ENCODE measurements at regions not wholly inside any gene's neighbourhood (a gene's known extent, or its start where the extent isn't known, plus 50 kb on each side); places are given as distances from the start of the nearest gene placed in this dataset.
A peak's percentile ranks its signal among the peaks of the same experiment; 100 is the strongest.

DNA sequence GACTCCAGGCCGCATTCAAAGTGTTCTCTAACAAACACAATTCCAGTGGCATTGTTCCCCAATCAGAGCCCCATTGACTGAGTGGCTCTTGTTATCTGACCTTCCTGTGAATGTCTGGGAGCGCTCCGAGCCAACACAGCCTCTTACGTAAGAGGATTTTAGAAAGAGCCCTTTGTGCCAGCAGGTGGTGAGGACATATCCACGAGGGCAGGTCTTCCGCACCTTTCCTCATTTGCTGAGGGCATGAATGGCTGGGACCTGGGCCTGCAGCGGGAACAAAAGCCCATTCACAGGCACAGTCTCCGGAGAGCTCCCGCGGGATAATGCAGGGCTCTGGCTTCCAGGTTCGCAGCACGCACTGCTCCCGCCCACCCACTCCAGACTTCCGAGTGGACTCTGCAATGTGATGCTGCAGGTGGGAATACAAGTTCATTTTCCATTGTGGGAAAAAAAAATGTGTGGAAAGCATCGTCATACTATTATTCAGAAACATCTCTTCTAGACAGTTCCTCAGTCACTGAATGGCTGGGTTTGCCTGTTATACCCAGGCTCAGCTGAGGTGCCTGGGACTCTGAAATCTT, 295.0 kb upstream of the IGFBP3 start:
- Mint-ChIP-seq H3K36me3 (ENCODE audit: insufficient read depth, unreplicated experiment) (peaks cover 26% of the 10 kb centered on the region), H3K4me3 (ENCODE audit: low read depth, unreplicated experiment) (peak overlapping the region; percentile 2), H3K27ac (ENCODE audit: unreplicated experiment) (peak overlapping the region; percentile 97), H3K9me3 (ENCODE audit: low read depth, unreplicated experiment) (no peaks in the 10 kb centered on the region), H3K4me1 (ENCODE audit: low read depth, unreplicated experiment) (peaks cover 84% of the 10 kb centered on the region), H3K27me3 (ENCODE audit: unreplicated experiment) (no peaks in the 10 kb centered on the region)
- TF ChIP-seq, protein P1, sequence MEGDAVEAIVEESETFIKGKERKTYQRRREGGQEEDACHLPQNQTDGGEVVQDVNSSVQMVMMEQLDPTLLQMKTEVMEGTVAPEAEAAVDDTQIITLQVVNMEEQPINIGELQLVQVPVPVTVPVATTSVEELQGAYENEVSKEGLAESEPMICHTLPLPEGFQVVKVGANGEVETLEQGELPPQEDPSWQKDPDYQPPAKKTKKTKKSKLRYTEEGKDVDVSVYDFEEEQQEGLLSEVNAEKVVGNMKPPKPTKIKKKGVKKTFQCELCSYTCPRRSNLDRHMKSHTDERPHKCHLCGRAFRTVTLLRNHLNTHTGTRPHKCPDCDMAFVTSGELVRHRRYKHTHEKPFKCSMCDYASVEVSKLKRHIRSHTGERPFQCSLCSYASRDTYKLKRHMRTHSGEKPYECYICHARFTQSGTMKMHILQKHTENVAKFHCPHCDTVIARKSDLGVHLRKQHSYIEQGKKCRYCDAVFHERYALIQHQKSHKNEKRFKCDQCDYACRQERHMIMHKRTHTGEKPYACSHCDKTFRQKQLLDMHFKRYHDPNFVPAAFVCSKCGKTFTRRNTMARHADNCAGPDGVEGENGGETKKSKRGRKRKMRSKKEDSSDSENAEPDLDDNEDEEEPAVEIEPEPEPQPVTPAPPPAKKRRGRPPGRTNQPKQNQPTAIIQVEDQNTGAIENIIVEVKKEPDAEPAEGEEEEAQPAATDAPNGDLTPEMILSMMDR (IDR thresholded peaks at IDR 0.05; ENCODE audit: unreplicated experiment), result no peak
- DNase-seq, result peak; percentile 94
- intact Hi-C loops (cut with micrococcal nuclease; ENCODE audit: unreplicated experiment), result loop anchor here (2.0 to 10.0 kb wide), 3 partner anchors 65 to 349 kb away; no protein-coding TSS in a partner anchor
- BruUV-seq (replicated peaks), result no TSS peak
- CTCF ChIA-PET, result interaction anchor here (0.6 to 1.4 kb wide), 6 partner anchors 10 to 525 kb away, joined by 3 to 7 read pairs (median 3); no protein-coding TSS in a partner anchor

DNA sequence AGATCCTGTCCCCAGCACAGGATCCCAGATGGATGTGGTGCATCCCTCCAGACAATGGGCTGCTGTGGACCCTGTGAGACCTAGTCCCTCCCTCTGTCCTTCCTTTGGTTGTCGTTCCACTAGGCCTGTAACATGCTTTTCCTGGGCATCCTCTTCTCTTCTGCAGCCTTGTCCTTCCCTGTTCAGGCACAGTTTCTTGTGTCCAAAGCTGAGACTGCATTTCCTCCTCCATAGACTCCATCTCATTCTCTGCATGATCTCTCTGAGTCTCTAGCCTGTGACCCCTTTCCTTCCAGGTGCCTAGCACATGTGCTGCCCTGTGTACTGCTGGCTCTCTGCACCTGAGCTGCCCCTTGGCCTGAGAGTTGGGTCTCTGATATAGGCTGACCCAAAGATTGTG, 293.5 kb upstream of the IGFBP3 start:
- H3K27ac Mint-ChIP-seq (ENCODE audit: unreplicated experiment), result peak overlapping the region; percentile 97

GRCh38 chr7:46213154-46213537, 292.1 kb upstream of the IGFBP3 start:
- Mint-ChIP-seq H3K9me3 (ENCODE audit: low read depth, unreplicated experiment) (no peaks in the 10 kb centered on the region), H3K27ac (ENCODE audit: unreplicated experiment) (peak overlapping the region; percentile 60), H3K4me3 (ENCODE audit: low read depth, unreplicated experiment) (no peak overlapping the region), H3K36me3 (ENCODE audit: insufficient read depth, unreplicated experiment) (peaks cover 39% of the 10 kb centered on the region), H3K27me3 (ENCODE audit: unreplicated experiment) (no peaks in the 10 kb centered on the region), H3K4me1 (ENCODE audit: low read depth, unreplicated experiment) (peaks cover 81% of the 10 kb centered on the region)
- TF ChIP-seq, protein P1 (IDR thresholded peaks at IDR 0.05; ENCODE audit: unreplicated experiment), result no peak
- BruUV-seq (replicated peaks), result no TSS peak
- CTCF ChIA-PET, result no interaction called here
- intact Hi-C loops (cut with micrococcal nuclease; ENCODE audit: unreplicated experiment), result loop anchor here (10.0 kb wide), 1 partner anchor 352 kb away; no protein-coding TSS in a partner anchor
- no peak for DNase-seq

More for the DNA sequence above, 293.5 kb upstream of the IGFBP3 start:
- CTCF ChIA-PET, result interaction anchor here (0.5 to 0.8 kb wide), 2 partner anchors 295 to 311 kb away, joined by 6 read pairs; no protein-coding TSS in a partner anchor
- intact Hi-C loops (cut with micrococcal nuclease; ENCODE audit: unreplicated experiment), result loop anchor here (2.0 to 10.0 kb wide), 2 partner anchors 236 to 350 kb away; no protein-coding TSS in a partner anchor
- Mint-ChIP-seq H3K4me1 (ENCODE audit: low read depth, unreplicated experiment) (peaks cover 80% of the 10 kb centered on the region), H3K27me3 (ENCODE audit: unreplicated experiment) (no peaks in the 10 kb centered on the region), H3K36me3 (ENCODE audit: insufficient read depth, unreplicated experiment) (peaks cover 30% of the 10 kb centered on the region), H3K9me3 (ENCODE audit: low read depth, unreplicated experiment) (no peaks in the 10 kb centered on the region), H3K4me3 (ENCODE audit: low read depth, unreplicated experiment) (no peak overlapping the region)
- TF ChIP-seq, protein P1 (IDR thresholded peaks at IDR 0.05; ENCODE audit: unreplicated experiment), result no peak
- DNase-seq, result no peak
- BruUV-seq (replicated peaks), result no TSS peak

DNA sequence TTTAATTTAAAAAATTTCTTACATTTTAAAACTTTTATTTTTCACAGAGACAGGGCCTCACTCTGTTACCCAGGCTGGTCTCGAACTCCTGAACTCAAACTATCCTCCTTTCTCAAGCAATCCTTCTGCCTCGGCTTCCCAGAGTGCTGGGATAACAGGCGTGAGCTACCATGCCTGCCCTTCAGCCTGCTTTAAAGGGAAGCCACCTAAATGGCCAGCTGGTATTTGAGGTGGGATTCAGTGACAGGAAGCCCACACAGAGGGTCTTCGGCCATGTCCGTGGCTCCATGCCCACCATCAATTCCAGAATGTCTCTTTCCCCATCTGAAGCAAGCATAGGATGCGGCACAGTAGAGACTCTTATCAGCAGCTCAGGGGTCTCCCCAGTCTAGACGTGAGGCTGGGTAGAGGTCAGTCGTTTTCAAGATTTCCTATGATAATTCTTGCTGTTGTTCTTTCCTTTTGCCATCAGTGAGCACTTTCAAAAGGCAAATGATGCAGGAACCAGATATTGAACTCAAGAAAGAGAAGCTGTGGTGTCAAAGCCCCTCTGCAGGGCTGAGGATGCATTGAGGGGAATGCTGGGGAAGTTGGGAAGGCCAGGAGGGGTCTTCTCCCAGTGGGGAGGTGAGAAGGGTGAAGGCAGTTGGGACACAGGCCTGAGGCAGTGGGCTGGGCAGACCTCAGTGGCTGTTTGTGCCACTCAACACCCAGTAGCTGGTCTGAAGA, 291.5 kb upstream of the IGFBP3 start:
- H3K27ac Mint-ChIP-seq (ENCODE audit: unreplicated experiment), result peak overlapping the region; percentile 60
- intact Hi-C loops (cut with micrococcal nuclease; ENCODE audit: unreplicated experiment), result loop anchor here (10.0 kb wide), 1 partner anchor 352 kb away; no protein-coding TSS in a partner anchor
- H3K4me1 Mint-ChIP-seq (ENCODE audit: low read depth, unreplicated experiment), result peaks cover 81% of the 10 kb centered on the region
- no TSS peak for BruUV-seq (replicated peaks)
- TF ChIP-seq, protein P1 (IDR thresholded peaks at IDR 0.05; ENCODE audit: unreplicated experiment), result no peak
- H3K9me3 Mint-ChIP-seq (ENCODE audit: low read depth, unreplicated experiment), result no peaks in the 10 kb centered on the region
- H3K36me3 Mint-ChIP-seq (ENCODE audit: insufficient read depth, unreplicated experiment), result peaks cover 42% of the 10 kb centered on the region
- DNase-seq, result no peak
- H3K4me3 Mint-ChIP-seq (ENCODE audit: low read depth, unreplicated experiment), result no peak overlapping the region
- CTCF ChIA-PET, result interaction anchor here (0.6 kb wide), 1 partner anchor 783 kb away, joined by 10 read pairs; no protein-coding TSS in a partner anchor
- H3K27me3 Mint-ChIP-seq (ENCODE audit: unreplicated experiment), result no peaks in the 10 kb centered on the region

All from Calu3 (cell line).